Sciatic nerve (tissue), 2 donors: ENCODE measurements at regions not wholly inside any gene's neighbourhood (a gene's known extent, or its start where the extent isn't known, plus 50 kb on each side); places are given as distances from the start of the nearest gene placed in this dataset.

Source experiments
- ATAC-seq: fragments of 200-7000 bp; cut with Tn5 transposase; one replicate; pipeline ENCODE4 v1.9.1; 2020; ENCODE audit warnings: mild to moderate bottlenecking, moderate library complexity
- DNase-seq: peaks from one replicate; pipeline ENCODE4 v3.0.0-alpha.2; 2020; ENCODE audit warnings: low spot score
- intact Hi-C: fragments of 100-400 bp; cut with DNase I; formaldehyde crosslinking; loops from one replicate; pipeline ENCODE4 v1.14.2; 2022
- donor health status: DM: no; HTN: no; CAD: no.
- donor health status: DM: no; HTN: no; CAD: no.

DNA sequence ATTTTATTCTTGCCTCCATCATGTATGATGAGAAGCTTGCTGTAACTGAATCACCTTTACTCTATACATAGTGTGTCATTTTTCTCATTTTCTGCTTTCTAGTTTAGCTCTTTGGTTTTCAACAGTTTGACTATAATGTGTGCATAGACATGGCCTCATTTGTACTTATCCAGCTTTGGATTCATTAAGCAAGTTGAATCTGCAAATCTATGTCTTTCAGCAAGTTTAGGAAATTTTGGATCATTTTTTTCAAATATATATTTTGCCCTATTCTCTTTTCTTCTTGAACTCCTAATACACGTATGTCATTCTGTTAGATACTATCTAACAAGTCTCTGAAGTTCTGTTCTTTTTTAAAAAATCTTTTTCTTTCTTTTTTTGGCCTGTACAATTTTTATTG lies 57.8 kb downstream of the PRLHR start:
- no peak for ATAC-seq
- intact Hi-C loops, result no loop called here
- DNase-seq, result no peak

DNA sequence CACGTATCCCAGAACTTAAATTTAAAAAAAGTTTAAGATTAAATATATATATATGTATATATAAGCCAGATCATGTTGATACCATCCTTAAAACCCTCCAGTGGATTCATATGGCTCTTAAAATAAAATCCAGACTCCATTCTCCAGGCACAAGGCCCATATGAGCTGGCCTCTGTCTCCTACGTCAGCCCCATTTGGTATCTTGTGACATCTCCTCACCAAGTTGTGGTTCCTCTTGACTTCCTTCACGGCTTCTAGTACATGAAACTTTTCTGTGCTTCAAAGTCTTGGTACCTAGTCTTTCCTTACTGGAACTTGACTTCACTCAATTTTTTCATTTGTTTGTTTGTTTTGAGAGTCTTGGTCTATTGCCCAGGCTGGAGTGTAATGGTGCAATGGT lies 61.3 kb downstream of the PRLHR start:
- intact Hi-C loops, result no loop called here
- ATAC-seq, result no peak
- no peak for DNase-seq

DNA sequence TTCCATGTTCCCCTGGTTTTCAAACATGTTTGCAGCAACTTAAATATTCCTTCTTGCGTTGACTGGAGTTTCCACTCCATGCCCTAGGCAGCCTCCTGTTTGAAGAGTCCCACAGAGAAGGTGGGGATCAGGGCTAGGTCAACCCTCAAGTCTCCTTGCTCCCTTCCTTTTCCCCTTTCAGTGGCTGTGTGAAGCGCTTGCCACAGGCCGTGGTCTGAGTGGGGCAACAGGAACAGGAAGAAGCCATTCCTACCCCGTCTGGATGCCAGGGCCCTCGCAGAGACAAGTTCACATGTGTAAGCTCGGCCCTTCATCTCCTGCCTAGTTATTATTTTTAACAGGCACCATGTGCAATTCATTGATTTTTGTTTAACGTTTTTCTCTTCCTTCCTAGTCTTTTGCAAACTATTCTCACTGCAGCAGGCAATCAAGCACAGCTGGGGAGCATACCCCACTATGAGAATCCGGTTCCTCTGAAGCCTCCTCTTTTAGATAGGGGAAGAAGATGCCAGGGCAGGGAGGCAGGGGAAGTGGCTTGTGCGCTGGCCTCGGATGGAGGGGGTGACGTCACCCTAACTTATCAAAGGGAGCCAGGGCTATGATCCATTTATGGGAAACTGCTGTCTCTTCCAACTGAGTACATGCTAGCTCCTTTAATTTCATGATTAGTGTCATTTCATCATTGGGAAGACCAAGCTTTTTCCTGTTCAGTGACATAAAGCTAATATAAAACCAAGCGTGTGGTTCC lies 64.2 kb downstream of the PRLHR start:
- intact Hi-C loops, result no loop called here
- peak; percentile 62 for ATAC-seq
- DNase-seq, result no peak

DNA sequence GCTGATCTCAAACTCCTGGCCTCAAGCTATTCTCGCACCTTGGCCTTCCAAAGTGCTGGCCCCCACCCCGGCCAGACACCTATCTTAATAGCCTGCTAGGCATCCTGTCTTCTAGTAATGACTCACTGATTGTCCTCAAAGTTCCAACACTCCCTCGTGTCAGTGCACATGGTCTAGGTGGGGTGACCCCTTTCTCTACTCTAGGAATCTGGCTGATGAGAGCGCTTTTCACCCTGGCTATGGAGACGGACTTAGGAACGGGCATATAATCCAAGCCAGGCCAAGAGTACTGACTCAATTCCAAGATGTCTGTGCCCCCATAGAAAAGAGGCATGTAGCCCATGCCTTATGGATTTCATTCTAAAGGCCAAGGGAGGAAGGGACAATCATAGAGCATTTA lies 67.0 kb downstream of the PRLHR start:
- intact Hi-C loops, result no loop called here
- DNase-seq (no peak), ATAC-seq (no peak)

DNA sequence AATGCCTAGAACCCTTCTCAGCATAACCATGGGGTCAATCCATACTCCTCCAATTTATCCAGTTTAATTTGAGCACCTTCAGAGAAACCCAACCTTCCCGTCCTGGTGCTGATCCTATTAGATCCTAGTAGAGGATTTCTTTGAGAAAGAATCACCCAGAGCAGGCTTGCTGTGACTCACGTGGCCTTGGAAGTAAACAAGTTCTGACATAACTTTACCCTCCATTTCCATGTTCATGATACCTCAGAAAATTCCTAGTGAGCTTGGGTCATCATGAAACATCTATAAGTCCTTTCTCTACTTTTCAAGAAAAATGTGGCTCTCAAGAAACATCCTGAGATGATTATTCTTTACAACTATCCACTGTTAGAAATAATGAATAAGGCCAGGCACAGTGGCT lies 71.7 kb downstream of the PRLHR start:
- intact Hi-C loops, result no loop called here
- ATAC-seq (no peak), DNase-seq (no peak)

DNA sequence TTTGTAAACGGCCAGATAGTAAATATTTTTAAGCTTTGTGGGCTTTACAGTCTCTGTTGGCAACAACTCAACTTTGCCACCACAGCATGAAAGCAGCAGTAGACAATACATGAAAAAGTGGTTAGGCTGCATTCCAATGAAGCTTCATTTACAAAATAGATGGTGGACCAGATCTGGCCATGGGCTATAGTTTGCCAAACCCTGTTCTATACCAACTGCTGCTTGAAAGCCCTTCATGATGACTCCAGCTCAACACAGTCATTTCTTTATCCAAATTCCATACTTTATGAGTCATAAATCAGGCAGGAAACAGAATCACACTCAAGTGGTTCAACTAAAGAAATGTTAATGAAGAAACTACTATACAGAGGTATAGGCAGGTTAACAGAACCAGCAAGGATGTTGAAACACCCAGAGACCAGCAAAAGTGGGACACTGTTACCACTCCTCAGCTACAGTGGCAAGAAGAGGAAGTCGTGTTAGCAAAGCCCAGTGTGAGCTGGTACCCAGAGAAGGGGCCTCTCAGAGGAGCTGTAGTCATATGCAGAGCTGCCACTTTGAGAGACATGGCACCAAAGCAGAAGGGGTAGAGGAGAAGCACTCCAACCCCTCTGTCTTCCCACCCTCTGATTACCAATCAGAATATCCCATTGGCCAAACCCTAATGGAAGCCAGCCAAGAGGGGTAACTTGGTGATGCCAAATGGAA lies 72.5 kb downstream of the PRLHR start:
- no peak for ATAC-seq

DNA sequence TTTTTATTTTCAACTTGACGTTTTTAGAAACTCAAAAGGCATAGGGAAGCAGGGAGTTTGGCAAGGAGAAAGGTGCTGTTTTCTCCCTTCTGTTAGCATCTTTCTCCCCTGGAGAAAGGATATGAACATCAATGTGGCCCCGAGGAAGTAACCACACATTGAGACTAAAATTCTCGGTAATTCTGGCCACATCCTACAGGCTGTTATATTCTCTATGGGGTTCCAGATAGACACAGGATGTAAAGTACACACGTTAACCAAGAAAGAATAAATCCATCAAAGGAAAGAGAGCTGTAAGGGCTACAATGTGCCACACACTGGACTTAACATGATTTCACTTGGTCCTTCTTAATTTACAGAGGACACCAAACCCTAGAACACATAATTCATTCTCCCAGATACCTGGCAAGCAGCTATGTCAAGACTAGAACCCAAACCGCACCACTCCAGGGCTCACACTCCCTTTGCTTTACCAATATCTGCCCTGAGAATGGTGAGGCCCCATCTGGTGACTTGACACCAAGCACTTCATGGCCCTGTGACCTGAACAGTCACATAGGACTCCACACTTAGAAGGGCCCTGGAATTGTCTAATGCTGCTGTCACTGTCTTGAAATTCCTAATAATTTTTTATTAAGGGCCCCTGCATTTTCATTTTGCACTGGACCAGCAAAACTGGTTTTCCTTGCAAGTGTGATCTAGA lies 73.9 kb downstream of the PRLHR start:
- ATAC-seq (no peak), DNase-seq (no peak)
- intact Hi-C loops, result no loop called here

More for the DNA sequence above, 72.5 kb downstream of the PRLHR start:
- intact Hi-C loops, result no loop called here
- no peak for DNase-seq

DNA sequence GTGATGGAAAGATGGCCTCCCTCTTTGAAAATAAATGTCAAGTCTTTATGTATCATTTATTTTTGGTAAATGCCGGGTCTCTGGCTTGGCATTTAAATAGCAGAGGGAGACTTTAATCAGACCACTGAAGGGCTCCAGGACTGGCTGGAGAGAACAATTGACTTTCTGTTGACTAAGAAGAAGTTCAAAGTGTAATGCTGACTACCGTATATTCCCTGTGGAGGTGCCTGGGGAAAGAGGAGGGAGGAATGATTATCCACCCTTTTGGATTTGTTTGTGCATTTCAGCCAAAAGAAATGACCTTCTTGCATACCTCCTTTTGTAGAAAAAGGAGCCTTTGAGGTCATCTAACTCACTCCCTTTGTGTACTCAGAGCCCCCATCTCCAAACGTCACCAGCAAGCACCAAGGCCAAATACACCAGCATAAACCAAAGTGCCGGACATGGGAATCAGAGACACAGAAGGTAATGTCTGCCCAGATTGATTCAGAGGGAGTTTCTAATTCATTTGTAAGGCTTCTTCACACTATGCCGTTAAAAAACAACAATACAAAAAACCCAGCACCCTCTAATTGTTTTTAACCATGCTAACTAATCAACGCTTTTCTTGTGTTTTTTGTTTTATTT lies 75.2 kb downstream of the PRLHR start:
- intact Hi-C loops, result no loop called here
- DNase-seq (no peak), ATAC-seq (no peak)

DNA sequence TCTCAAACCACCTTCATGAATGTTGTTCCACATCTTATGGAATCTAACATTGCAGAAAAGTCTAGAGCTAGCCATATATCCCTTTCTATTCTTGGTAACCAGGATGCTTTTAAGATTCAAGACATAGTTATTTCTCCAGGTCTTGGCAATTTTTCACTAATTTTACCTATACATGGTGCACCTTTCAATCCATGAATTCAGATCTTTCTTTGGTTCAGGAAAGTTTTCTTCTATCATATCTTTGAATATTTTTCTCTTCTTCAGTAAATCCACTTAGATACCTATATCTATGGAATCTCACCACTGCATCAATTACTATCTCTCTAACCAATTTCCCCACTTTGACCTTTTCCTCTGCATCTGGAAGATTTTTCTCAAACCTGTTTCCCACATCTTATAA lies 77.4 kb downstream of the PRLHR start:
- ATAC-seq (no peak), DNase-seq (no peak)
- intact Hi-C loops, result no loop called here

DNA sequence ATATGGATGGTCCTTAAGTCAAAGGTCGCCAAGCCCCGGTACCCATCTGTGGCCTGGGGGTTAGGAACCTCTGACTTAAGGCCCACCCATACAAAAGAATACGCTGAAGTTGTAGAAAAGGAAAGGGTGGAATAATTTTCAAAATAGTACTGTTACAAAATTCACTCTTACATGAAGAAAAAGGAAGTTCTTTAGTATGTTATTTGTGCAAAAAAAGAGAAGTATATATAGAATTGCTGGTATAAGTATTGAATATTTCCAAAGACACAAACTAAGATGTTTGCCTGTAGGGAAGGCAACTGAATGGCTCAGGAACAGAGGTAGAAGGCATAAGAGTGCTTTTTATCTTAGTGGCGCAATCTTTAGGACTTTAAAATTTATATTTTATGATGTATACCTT lies 78.7 kb downstream of the PRLHR start:
- DNase-seq, result no peak
- ATAC-seq, result no peak
- intact Hi-C loops, result no loop called here

DNA sequence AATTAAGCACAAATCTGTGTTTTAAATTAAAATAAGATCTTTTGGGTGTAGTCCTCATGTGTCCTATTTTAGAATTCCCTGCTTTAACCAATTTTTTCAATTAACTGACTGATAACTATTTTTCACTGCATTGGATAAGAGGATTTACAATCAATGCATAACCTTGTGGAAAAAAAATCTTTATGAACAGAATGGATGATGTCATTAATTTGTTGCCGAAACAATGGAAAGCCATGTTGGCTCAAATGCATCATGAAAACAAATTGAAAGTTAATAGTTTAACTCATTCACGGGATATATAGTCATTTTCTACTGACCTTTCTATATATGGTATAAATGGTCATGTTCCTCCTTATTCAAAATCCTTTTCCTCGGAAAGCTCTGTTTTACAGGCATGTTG lies 82.3 kb downstream of the PRLHR start:
- ATAC-seq (no peak), DNase-seq (no peak)
- intact Hi-C loops, result no loop called here

DNA sequence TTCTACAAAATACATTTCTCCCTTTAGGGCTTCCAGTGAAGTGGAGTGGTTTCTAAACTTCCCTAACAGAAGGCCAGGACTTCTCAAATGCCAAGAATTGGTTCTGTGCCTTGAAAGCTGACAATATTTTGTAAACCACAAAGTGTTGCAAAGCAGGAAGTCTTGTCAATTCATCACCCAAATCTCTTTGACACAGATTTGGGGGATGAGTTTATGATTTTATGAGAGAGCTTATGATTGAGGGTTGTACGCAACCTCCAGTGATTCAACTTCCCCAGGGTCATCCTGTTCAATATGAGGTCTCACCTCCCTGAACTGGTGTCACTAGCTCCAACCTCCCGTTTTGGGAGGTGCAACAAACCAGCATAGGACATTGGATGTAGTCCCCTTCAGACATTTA lies 83.7 kb downstream of the PRLHR start:
- intact Hi-C loops, result no loop called here
- ATAC-seq, result no peak
- DNase-seq, result no peak

DNA sequence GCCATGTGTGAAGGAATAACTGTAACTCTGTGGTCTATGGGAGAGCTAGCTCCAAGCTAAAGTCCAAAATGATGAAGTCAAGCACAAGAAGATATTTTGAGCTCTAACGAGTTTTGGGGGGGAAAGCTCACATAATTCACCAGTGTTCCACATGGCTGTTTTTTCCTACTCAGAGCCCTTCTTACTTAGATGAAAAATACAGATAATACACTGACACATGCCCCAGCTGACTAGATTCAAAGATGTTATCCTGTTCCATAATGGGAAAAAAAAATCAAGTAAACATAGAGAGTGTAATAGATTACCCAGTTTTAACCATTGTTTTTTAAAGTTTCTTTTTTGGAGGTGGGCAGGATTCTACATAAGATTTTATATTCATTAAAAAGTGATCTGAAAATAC lies 86.6 kb downstream of the PRLHR start:
- ATAC-seq (no peak), DNase-seq (no peak)
- intact Hi-C loops, result no loop called here

DNA sequence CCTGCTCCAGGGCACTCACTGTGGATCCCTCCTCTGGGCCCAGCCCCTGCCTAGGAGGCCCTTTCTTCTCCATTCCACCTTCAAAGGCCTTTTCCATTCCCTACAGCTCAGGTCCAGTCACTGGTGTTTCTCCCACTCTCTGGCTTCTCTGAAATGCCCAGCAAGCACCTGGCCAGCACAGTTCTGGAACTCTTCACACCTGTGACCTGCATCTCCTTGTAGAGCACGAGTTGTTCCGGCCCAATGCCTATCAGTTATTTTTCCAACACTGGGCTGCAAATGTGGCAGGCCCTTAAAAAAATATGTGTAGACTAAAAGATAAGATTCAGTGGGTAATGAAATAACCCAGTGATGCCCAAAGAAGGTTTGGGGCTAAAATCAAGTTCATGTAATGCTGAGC lies 87.1 kb downstream of the PRLHR start:
- no peak for ATAC-seq
- intact Hi-C loops, result no loop called here
- no peak for DNase-seq

DNA sequence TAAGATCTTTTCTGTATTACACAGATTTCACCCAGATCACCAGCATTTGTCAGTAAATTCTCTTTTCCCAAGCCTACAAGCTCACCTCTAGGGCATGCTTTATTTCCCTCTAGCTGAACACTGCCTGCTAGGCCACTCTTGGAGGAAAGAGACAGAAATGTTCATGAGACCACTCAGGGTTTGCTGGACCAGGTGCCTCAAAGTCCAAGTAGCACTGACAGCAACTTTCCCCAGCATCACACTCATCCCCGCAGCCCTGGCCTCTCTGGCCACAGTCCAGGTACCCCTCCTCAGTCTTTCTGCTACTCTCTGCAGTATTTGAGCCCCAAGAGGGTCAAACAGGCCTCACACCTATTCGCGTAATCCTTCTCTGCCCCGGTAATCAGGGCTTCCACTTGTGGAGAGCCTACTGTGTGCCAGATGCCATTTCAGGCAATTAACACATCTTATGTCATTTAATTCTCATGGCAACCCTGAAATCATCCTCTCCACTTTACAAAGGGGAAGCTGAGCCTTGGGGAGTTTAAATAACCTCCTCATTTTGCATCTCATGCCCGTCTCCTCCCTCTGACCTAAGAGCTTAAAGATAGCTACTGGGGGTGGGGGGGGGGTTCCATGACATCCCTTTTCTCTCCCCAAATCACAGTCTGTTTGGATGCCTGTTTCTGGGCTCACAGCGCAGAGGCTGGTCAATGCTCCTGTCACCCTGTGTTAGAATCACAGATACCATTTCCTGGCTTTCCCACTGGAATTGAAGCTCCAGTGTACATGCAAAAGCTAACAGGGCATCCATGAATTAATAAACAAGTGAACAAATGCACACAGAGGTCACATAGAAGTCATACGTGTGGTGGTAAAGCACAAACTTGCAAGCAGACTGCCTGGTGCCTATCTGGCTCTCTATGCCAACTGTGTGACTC lies 88.5 kb downstream of the PRLHR start:
- ATAC-seq (no peak), DNase-seq (no peak)
- intact Hi-C loops, result no loop called here

DNA sequence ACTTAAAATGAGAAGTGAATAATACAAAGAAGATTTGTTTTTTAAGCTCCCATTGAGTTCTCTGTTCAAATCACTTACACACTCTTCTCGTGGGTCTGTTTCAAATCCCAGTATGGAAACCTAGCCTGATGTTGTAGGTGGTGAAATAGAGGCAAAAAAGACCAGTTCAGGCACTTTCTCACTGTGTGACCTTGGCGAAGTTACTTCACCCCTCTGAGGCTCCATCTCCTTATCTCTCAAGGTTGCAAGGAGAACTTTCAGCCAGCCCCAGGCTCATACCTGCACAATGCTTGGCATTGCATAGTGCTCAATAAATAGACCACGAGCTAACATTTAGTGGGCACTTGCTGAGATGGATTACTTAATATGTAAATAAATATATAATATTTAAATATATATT lies 90.1 kb downstream of the PRLHR start:
- no peak for ATAC-seq
- intact Hi-C loops, result no loop called here

DNA sequence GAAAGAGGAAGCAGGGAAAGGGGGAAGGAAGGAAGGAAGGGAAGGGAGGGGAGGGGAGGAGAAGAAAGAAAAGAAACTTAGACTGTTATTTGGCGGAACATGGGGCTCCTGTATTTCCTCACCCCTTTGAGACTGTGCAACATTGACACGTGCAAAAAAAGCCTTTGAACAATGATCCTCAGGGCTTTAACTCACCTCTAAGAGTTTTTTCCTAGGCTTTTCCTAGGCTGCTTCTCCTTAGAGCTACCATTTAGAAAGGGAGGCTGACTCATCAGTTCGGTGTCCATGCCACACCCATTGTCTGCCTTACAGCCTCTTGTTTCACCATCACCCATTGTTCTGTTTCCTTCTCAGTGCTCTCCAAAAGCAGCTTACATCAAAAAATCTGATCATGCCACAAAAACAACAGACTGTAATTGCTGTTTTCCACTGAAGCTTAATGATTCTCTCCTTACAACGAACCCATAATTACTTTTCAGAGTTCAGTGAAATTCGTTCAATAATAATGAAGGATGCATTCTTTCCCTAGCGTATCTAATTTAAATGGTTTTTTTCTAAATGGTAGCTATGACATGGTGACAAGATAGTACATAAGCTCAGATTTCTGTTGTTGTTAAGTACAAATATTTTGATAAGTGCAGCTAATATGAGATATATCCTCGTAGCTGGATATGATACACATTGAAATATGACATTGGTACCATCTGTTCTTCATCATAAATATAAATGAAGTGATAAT lies 90.8 kb downstream of the PRLHR start:
- intact Hi-C loops, result no loop called here
- DNase-seq (no peak), ATAC-seq (no peak)

More for the DNA sequence above, 90.1 kb downstream of the PRLHR start:
- no peak for DNase-seq

DNA sequence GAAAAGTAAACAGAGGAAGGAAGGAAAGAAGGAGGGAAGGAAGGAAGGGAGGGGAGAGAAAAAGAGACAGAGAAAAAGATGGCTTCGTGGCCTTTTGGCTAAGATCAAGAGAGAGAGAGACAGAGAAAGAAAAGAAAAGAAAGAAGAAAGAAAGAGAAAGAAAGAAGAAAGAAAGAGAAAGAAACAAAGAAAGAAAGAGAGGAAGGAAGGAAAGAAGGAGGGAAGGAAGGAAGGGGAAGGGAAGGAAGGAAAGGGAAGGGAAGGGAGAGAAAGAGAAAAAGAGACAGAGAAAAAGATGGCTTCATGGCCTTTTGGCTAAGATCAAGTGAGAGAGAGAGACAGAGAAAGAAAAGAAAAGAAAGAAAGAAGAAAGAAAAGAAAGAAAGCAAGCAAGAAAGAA lies 91.4 kb downstream of the PRLHR start:
- intact Hi-C loops, result no loop called here
- ATAC-seq (no peak), DNase-seq (no peak)
